Endothelial cell of umbilical vein (primary cell): ENCODE measurements at regions not wholly inside any gene's neighbourhood (a gene's known extent, or its start where the extent isn't known, plus 50 kb on each side); places are given as distances from the start of the nearest gene placed in this dataset.

Experiments used
- BruUV-seq: library from RNA; stranded (reverse); fragments of 400-500 nt; replicated peaks from 2 replicates; lab custom pipeline; 2021; lab: Mats Ljungman, UMichigan
- CTCF ChIA-PET: fragments of 300-600, 350-600 bp; sonication (Branson Sonifier 250); formaldehyde crosslinking; loops from one replicate; lab custom pipeline; 2021; ENCODE audit warnings: antibody characterized with exemption, inconsistent platforms; lab: Charles Lee
- POLR2A ChIA-PET: fragments of 300-600, 350-600 bp; sonication (Branson Sonifier 250); formaldehyde crosslinking; loops from one replicate; lab custom pipeline; 2021; ENCODE audit warnings: antibody characterized with exemption, inconsistent platforms; lab: Charles Lee
- DNase-seq: peaks from one replicate; pipeline ENCODE4 v3.0.0-alpha.2; 2011; ENCODE audit warnings: low read depth, low spot score
- FAIRE-seq: peaks from 2 replicates; lab custom pipeline; 2011; peaks lifted over from hg19 to GRCh38; lab: Jason Lieb, UNC
- H2AFZ ChIP-seq: 2 replicates; pipeline ENCODE4 v1.6.0; 2012; ENCODE audit warnings: low read depth, low read length, control low read depth, inconsistent platforms
- H3K27ac ChIP-seq: 2 replicates; pipeline ENCODE4 v1.5.1; 2011; ENCODE audit warnings: low read depth, mild to moderate bottlenecking, control low read depth, low read length, moderate library complexity; ENCODE audit not compliant: insufficient read depth
- H3K27me3 ChIP-seq, 2 experiments: 2 replicates each; pipeline versions ENCODE4 v1.6.0 to v1.6.1; 2011; ENCODE audit warnings: low read length in 2 of 2, mixed read lengths in 1 of 2; ENCODE audit not compliant: control insufficient read depth in 2 of 2, insufficient read depth in 2 of 2
- H3K36me3 ChIP-seq, 2 experiments: 2 replicates in 1 of 2; 3 replicates in 1 of 2; pipeline ENCODE4 v1.5.1; 2011; ENCODE audit warnings: low read length in 2 of 2, mild to moderate bottlenecking in 1 of 2, moderate library complexity in 1 of 2; ENCODE audit not compliant: control insufficient read depth in 2 of 2, insufficient read depth in 2 of 2; ENCODE audit errors: extremely low read depth in 1 of 2
- H3K4me1 ChIP-seq: 3 replicates; pipeline ENCODE4 v1.5.1; 2011; ENCODE audit warnings: mild to moderate bottlenecking, low read length; ENCODE audit not compliant: control insufficient read depth, insufficient read depth; ENCODE audit errors: extremely low read depth
- H3K4me2 ChIP-seq: 2 replicates; pipeline ENCODE4 v1.6.1; 2011; ENCODE audit warnings: low read length, control low read depth, mixed read lengths; ENCODE audit not compliant: insufficient read depth
- H3K4me3 ChIP-seq, 3 experiments: fragments of 200-600 bp in 1 of 3; sonication (generic), shearing (Covaris generic) in 1 of 3; replicated peaks in 1 of 3; 2 replicates each; pipeline ENCODE4 v1.5.1; 2011 to 2016; ENCODE audit warnings: control low read depth in 3 of 3, low read length in 3 of 3, mild to moderate bottlenecking in 2 of 3, inconsistent platforms in 1 of 3, low read depth in 1 of 3, moderate library complexity in 1 of 3; ENCODE audit not compliant: insufficient read depth in 1 of 3
- H3K79me2 ChIP-seq: 2 replicates; pipeline ENCODE4 v1.6.0; 2012; ENCODE audit warnings: low read length, inconsistent platforms; ENCODE audit not compliant: control insufficient read depth, insufficient read depth
- H3K9ac ChIP-seq: replicated peaks from 2 replicates; pipeline ENCODE3; 2011; ENCODE audit warnings: low read length, control low read depth; ENCODE audit not compliant: insufficient read depth; ENCODE audit errors: extremely low read depth
- H3K9me1 ChIP-seq: replicated peaks from 3 replicates; pipeline ENCODE4 v1.6.0; 2011; ENCODE audit warnings: mild to moderate bottlenecking, low read length; ENCODE audit not compliant: control insufficient read depth, insufficient read depth; ENCODE audit errors: extremely low read depth
- H3K9me3 ChIP-seq: replicated peaks from 2 replicates; pipeline ENCODE4 v1.5.1; 2012; ENCODE audit warnings: low read length, inconsistent platforms; ENCODE audit not compliant: control insufficient read depth, insufficient read depth
- H4K20me1 ChIP-seq: replicated peaks from 2 replicates; pipeline ENCODE3; 2011; ENCODE audit warnings: mild to moderate bottlenecking, low read length; ENCODE audit not compliant: control insufficient read depth, insufficient read depth; ENCODE audit errors: extremely low read depth
- CTCF ChIP-seq, 2 donors: IDR thresholded peaks; 1 replicate in 1 of 2; 2 replicates in 1 of 2; pipeline ENCODE4 v1.5.1; 2011; ENCODE audit warnings: low read length in 2 of 2, mild to moderate bottlenecking in 2 of 2, moderate library complexity in 2 of 2, control low read depth in 1 of 2, inconsistent platforms in 1 of 2, low read depth in 1 of 2; ENCODE audit not compliant: insufficient read depth in 1 of 2; ENCODE audit errors: extremely low read depth in 1 of 2
- FOS ChIP-seq: IDR thresholded peaks from 2 replicates; pipeline ENCODE4 v1.6.1; 2011; ENCODE audit warnings: mild to moderate bottlenecking, low read length, moderate library complexity, borderline replicate concordance; ENCODE audit not compliant: insufficient read depth
- GATA2 ChIP-seq: IDR thresholded peaks from 2 replicates; pipeline ENCODE4 v1.7.0; 2011; ENCODE audit warnings: low read depth, mild to moderate bottlenecking, moderate library complexity, mixed read lengths, low read length; ENCODE audit not compliant: insufficient read length, insufficient read depth
- JUN ChIP-seq: IDR thresholded peaks from 2 replicates; pipeline ENCODE4 v1.6.1; 2011; ENCODE audit warnings: borderline replicate concordance, low read depth; ENCODE audit not compliant: insufficient read length, insufficient read depth
- MAX ChIP-seq: IDR thresholded peaks from 2 replicates; pipeline ENCODE4 v1.6.1; 2011; ENCODE audit not compliant: insufficient read depth, insufficient read length
- MYC ChIP-seq: IDR thresholded peaks from one replicate; pipeline ENCODE4 v1.6.1; 2011; ENCODE audit warnings: mild to moderate bottlenecking, low read depth, low read length
- POLR2A ChIP-seq: IDR thresholded peaks from 2 replicates; pipeline ENCODE4 v1.6.1; 2012; ENCODE audit warnings: low read depth, mild to moderate bottlenecking, control low read depth, low read length
- POLR2AphosphoS5 ChIP-seq: IDR thresholded peaks from 2 replicates; pipeline ENCODE4 v1.6.1; 2012; ENCODE audit warnings: low read depth, mild to moderate bottlenecking, control low read depth, low read length, moderate library complexity; ENCODE audit not compliant: insufficient read depth
- dilution Hi-C: fragments of 300-500 bp; cut with MboI; formaldehyde crosslinking; loops from one replicate; pipeline ENCODE4 v1.15.0; 2019; ENCODE audit warnings: low sequenced_read_pairs; ENCODE audit not compliant: extremely low pct_ligation_motif_present
- intact Hi-C: fragments of 100-400 bp; cut with micrococcal nuclease; formaldehyde crosslinking; loops from one replicate; pipeline ENCODE4 v1.10.0; 2022

- Histone ChIP-seq H3K9me1 (no peaks in the 10 kb centered on the region), H3K4me1 (no peaks in the 10 kb centered on the region), H2AFZ (no peak overlapping the region), H3K4me2 (no peak overlapping the region), H3K4me3 (no peak overlapping the region), H3K27ac (no peak overlapping the region), H3K79me2 (no peaks in the 10 kb centered on the region), H4K20me1 (no peaks in the 10 kb centered on the region), H3K36me3 (no peaks in the 10 kb centered on the region), H3K27me3 (no peaks in the 10 kb centered on the region), H3K9ac (no peak overlapping the region), H3K9me3 (peaks cover 3% of the 10 kb centered on the region)
- dilution Hi-C loops (no loop called here), intact Hi-C loops (no loop called here)
- DNase-seq (no peak), FAIRE-seq (no peak)
- BruUV-seq: no TSS peak
- CTCF ChIA-PET: no interaction called here
- no peak for TF ChIP-seq POLR2AphosphoS5
- TF ChIP-seq POLR2A: no peak
- TF ChIP-seq JUN: no peak
- TF ChIP-seq CTCF (IDR thresholded peaks at IDR 0.05; ENCODE audit: extremely low read depth in 1 of 2, insufficient read depth in 1 of 2, low read depth in 1 of 2, low read length in 2 of 2): no peak
- no peak for TF ChIP-seq MAX
- TF ChIP-seq FOS: no peak
- no peak for TF ChIP-seq MYC
- TF ChIP-seq GATA2: no peak
- POLR2A ChIA-PET: no interaction called here
Observed at GRCh38 chr18:75785834-75786233, 358.3 kb upstream of the SMIM21 start.
